ENCODE measurements at regions not wholly inside any gene's neighbourhood (a gene's known extent, or its start where the extent isn't known, plus 50 kb on each side); places are given as distances from the start of the nearest gene placed in this dataset.

DNA sequence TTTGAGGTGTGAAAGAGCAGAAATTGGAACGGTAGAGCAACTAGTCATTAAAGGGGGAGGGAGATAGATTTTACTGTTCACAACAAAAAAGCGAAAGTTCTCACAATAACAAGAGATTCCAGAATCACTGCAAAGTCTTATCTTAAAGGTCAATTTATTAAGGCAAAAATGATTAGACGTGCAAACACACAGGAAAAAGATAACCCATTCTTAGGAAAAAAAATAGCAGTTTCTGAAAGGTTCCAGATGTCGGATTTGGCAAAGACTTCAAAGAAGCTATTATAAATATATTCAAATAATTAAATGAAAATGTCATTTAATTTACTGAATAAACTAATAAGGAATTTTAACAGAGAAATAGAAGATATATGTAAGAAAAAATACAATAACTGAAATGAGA lies 70.8 kb upstream of the GNAI1 start:
- TF ChIP-seq CTCF (conservative IDR thresholded peaks at IDR 0.05; ENCODE audit: low read depth, low read length), result no peak
- TF ChIP-seq EZH2phosphoT487 (IDR thresholded peaks at IDR 0.05; ENCODE audit: borderline replicate concordance, low read length), result no peak
- no peak for TF ChIP-seq EZH2 (IDR thresholded peaks at IDR 0.05; ENCODE audit: low read length, unreplicated experiment)

Data from PC-3 (cell line).